PFSK-1 (cell line): ENCODE measurements at regions not wholly inside any gene's neighbourhood (a gene's known extent, or its start where the extent isn't known, plus 50 kb on each side); places are given as distances from the start of the nearest gene placed in this dataset.

Experiments
- POLR2AphosphoS5 ChIP-seq: IDR thresholded peaks from 2 replicates; pipeline ENCODE4 v1.6.1; 2012; ENCODE audit warnings: low read depth, mild to moderate bottlenecking, control low read depth, low read length, moderate library complexity
- SIN3A ChIP-seq: IDR thresholded peaks from 2 replicates; pipeline ENCODE4 v1.6.1; 2012; ENCODE audit warnings: mild to moderate bottlenecking, low read length, moderate library complexity, borderline replicate concordance; ENCODE audit not compliant: insufficient read depth
- TAF1 ChIP-seq: IDR thresholded peaks from 2 replicates; pipeline ENCODE4 v1.6.1; 2012; ENCODE audit warnings: low read length, control low read depth, borderline replicate concordance; ENCODE audit not compliant: insufficient read depth
- TF ChIP-seq, protein P1 (sequence below), 2 experiments: IDR thresholded peaks; 2 replicates each; pipeline versions ENCODE4 v1.6.1 to v1.8.0; 2011 to 2012; ENCODE audit warnings: low read depth in 2 of 2, low read length in 2 of 2, control low read depth in 1 of 2, inconsistent platforms in 1 of 2, mild to moderate bottlenecking in 1 of 2, moderate library complexity in 1 of 2; ENCODE audit not compliant: insufficient read depth in 1 of 2

DNA sequence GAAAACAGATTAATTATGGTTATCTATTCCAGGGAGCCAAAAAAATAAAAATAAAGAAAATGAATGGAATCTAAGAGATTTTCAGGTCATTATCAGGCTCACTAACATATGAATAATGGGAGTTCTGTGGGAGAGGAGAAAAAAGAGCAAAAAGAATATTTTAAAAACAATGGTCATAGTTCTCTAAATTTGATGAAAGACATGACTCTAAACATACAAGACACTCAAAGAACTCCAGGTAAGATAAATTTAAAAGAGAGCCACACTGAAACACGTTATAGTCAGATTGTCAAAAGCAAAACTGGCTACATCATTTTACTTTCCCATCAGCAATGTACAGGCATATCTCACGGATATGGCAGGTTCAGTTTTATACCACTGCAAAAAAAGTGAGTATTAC, 520.0 kb downstream of the ANKRD50 start:
- no peak for TF ChIP-seq SIN3A
- no peak for TF ChIP-seq POLR2AphosphoS5
- no peak for TF ChIP-seq TAF1
- TF ChIP-seq, protein P1, sequence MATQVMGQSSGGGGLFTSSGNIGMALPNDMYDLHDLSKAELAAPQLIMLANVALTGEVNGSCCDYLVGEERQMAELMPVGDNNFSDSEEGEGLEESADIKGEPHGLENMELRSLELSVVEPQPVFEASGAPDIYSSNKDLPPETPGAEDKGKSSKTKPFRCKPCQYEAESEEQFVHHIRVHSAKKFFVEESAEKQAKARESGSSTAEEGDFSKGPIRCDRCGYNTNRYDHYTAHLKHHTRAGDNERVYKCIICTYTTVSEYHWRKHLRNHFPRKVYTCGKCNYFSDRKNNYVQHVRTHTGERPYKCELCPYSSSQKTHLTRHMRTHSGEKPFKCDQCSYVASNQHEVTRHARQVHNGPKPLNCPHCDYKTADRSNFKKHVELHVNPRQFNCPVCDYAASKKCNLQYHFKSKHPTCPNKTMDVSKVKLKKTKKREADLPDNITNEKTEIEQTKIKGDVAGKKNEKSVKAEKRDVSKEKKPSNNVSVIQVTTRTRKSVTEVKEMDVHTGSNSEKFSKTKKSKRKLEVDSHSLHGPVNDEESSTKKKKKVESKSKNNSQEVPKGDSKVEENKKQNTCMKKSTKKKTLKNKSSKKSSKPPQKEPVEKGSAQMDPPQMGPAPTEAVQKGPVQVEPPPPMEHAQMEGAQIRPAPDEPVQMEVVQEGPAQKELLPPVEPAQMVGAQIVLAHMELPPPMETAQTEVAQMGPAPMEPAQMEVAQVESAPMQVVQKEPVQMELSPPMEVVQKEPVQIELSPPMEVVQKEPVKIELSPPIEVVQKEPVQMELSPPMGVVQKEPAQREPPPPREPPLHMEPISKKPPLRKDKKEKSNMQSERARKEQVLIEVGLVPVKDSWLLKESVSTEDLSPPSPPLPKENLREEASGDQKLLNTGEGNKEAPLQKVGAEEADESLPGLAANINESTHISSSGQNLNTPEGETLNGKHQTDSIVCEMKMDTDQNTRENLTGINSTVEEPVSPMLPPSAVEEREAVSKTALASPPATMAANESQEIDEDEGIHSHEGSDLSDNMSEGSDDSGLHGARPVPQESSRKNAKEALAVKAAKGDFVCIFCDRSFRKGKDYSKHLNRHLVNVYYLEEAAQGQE (IDR thresholded peaks at IDR 0.05; ENCODE audit: insufficient read depth in 1 of 2, low read depth in 2 of 2, low read length in 2 of 2), result no peak
